ENCODE measurements at regions not wholly inside any gene's neighbourhood (a gene's known extent, or its start where the extent isn't known, plus 50 kb on each side); places are given as distances from the start of the nearest gene placed in this dataset.

DNA sequence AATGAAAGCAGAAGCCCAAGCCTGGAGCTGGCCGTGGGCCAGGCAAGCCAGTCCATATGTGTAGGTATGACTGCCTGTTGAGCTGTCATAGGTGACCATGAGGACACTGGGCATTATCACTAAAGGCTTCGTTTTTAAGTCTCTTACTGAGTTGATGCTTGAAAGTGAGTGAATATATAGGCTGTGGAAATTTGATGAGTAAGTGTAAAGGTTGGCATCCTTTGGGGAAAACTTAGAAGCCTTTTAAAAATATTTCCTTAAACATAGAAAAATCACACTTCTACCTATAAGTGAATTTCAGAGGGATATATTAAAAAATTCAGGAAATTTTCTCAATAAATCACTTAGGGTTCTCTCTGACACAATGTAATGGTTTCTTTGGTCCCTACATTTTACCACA is 396.5 kb downstream of the FOXG1 start:
- TF ChIP-seq POLR2A (IDR thresholded peaks at IDR 0.05; ENCODE audit: low read length): no peak
- no peak for TF ChIP-seq GATA1 (IDR thresholded peaks at IDR 0.05; ENCODE audit: low read depth, low read length)
